Adipocyte (in vitro differentiated cells): ENCODE measurements at regions not wholly inside any gene's neighbourhood (a gene's known extent, or its start where the extent isn't known, plus 50 kb on each side); places are given as distances from the start of the nearest gene placed in this dataset.

ENCODE experiments used
- DNase-seq: peaks from one replicate; pipeline ENCODE4 v3.0.0-alpha.2; 2015; ENCODE audit warnings: low read depth
- H3K27me3 ChIP-seq: replicated peaks from 2 replicates; pipeline ENCODE4 v1.7.0; 2013; ENCODE audit warnings: mild to moderate bottlenecking, low read length, moderate library complexity; ENCODE audit not compliant: control insufficient read depth, insufficient read depth
- H3K36me3 ChIP-seq: 2 replicates; pipeline ENCODE4 v1.7.0; 2013; ENCODE audit warnings: low read length, mild to moderate bottlenecking, moderate library complexity; ENCODE audit not compliant: control insufficient read depth, insufficient read depth, severe bottlenecking
- H3K4me1 ChIP-seq: 2 replicates; pipeline ENCODE4 v1.7.0; 2013; ENCODE audit warnings: mild to moderate bottlenecking, low read length, moderate library complexity; ENCODE audit not compliant: control insufficient read depth, insufficient read depth
- H3K4me3 ChIP-seq: 2 replicates; pipeline ENCODE4 v1.7.0; 2013; ENCODE audit warnings: mild to moderate bottlenecking, low read length, moderate library complexity
- H3K9ac ChIP-seq: 2 replicates; pipeline ENCODE4 v1.7.0; 2013; ENCODE audit warnings: mild to moderate bottlenecking, low read length, moderate library complexity
- H3K9me3 ChIP-seq: 2 replicates; pipeline ENCODE4 v1.7.0; 2013; ENCODE audit warnings: mild to moderate bottlenecking, low read length, moderate library complexity; ENCODE audit not compliant: control insufficient read depth

- DNase-seq, result no peak
- H3K4me3 ChIP-seq, result no peak overlapping the region
These were observed 565.4 kb downstream of the NXPH1 start for GRCh38 chr7:8998762-8999161.

GRCh38 chr7:9013940-9014339 is 580.5 kb downstream of the NXPH1 start:
- peaks cover 7% of the 10 kb centered on the region for H3K9me3 ChIP-seq
- no peaks in the 10 kb centered on the region for H3K4me1 ChIP-seq
- no peaks in the 10 kb centered on the region for H3K36me3 ChIP-seq
- DNase-seq, result no peak
- no peak overlapping the region for H3K4me3 ChIP-seq
- H3K27me3 ChIP-seq, result no peaks in the 10 kb centered on the region
- no peak overlapping the region for H3K9ac ChIP-seq

More at GRCh38 chr7:8998762-8999161, 565.4 kb downstream of the NXPH1 start:
- no peaks in the 10 kb centered on the region for H3K27me3 ChIP-seq
- H3K36me3 ChIP-seq, result no peaks in the 10 kb centered on the region
- no peaks in the 10 kb centered on the region for H3K4me1 ChIP-seq
- H3K9ac ChIP-seq, result no peak overlapping the region
- H3K9me3 ChIP-seq, result no peaks in the 10 kb centered on the region

- no peaks in the 10 kb centered on the region for H3K4me1 ChIP-seq
- no peaks in the 10 kb centered on the region for H3K36me3 ChIP-seq
- H3K4me3 ChIP-seq, result no peak overlapping the region
- no peaks in the 10 kb centered on the region for H3K9me3 ChIP-seq
- DNase-seq, result no peak
- H3K27me3 ChIP-seq, result no peaks in the 10 kb centered on the region
- H3K9ac ChIP-seq, result no peak overlapping the region
These were observed 583.9 kb downstream of the NXPH1 start for GRCh38 chr7:9017286-9017685.

- Histone ChIP-seq H3K4me1 (no peaks in the 10 kb centered on the region), H3K4me3 (no peak overlapping the region), H3K36me3 (no peaks in the 10 kb centered on the region), H3K9me3 (no peaks in the 10 kb centered on the region), H3K27me3 (no peaks in the 10 kb centered on the region), H3K9ac (no peak overlapping the region)
- no peak for DNase-seq
These were observed 589.0 kb downstream of the NXPH1 start for GRCh38 chr7:9022456-9022855.

DNA sequence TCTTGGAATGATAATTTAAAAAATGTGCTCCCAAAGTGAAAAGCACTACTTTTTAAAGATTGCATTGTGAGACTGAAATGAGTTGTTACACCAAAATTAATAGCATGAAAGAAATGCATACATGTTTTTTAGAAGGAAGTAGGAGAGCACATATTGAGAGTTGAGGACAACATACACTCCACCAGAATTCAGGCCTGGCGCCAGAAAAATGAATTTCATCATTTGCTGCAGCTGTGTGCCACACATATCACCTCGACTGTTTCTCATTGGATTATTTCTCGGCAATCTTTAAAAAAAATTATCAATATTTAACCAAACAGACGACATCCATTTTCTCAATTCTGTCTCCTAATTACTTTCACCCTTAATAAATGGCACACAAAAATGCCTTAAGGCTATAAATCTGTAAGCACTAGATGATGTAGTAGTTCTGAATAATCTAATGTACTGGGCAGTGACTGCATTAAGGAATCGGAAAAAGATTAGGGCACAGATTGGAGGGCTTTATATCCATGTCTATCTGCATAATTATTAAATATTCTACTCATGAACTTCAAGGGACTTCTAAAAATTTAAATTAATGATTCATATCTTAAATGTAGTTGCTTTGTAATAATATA is 590.4 kb downstream of the NXPH1 start:
- Histone ChIP-seq H3K4me1 (no peaks in the 10 kb centered on the region), H3K9me3 (no peaks in the 10 kb centered on the region)

DNA sequence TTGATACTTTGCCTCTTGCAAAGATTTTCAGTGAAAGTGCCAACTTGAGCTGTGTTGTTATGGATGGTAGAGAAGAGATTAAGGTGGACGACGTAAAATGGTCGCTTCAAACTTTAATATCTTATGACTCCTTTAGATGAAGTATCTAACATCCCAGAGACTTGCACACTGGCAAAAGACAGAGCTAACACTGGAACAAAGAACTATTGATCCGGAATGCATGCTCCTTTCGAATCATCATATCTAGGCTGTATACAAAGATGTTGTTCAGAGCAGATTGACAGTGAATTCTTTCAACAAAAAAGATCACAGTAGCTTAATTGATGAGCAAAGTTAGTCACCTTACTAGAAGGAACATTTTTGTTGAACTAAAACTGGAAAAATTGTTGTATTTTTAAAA is 592.7 kb downstream of the NXPH1 start:
- DNase-seq, result no peak
- H3K36me3 ChIP-seq, result no peaks in the 10 kb centered on the region
- no peak overlapping the region for H3K4me3 ChIP-seq
- H3K27me3 ChIP-seq, result no peaks in the 10 kb centered on the region
- H3K4me1 ChIP-seq, result no peaks in the 10 kb centered on the region
- H3K9me3 ChIP-seq, result no peaks in the 10 kb centered on the region
- no peak overlapping the region for H3K9ac ChIP-seq

More for the DNA sequence above, 590.4 kb downstream of the NXPH1 start:
- no peak overlapping the region for H3K9ac ChIP-seq
- H3K4me3 ChIP-seq, result no peak overlapping the region
- no peaks in the 10 kb centered on the region for H3K27me3 ChIP-seq
- no peaks in the 10 kb centered on the region for H3K36me3 ChIP-seq
- DNase-seq, result no peak

GRCh38 chr7:9028012-9028411 is 594.6 kb downstream of the NXPH1 start:
- H3K4me3 ChIP-seq, result no peak overlapping the region
- H3K9me3 ChIP-seq, result no peaks in the 10 kb centered on the region
- H3K4me1 ChIP-seq, result no peaks in the 10 kb centered on the region
- no peaks in the 10 kb centered on the region for H3K36me3 ChIP-seq
- no peak for DNase-seq
- no peaks in the 10 kb centered on the region for H3K27me3 ChIP-seq
- H3K9ac ChIP-seq, result no peak overlapping the region

GRCh38 chr7:9029681-9030530 is 596.5 kb downstream of the NXPH1 start:
- no peaks in the 10 kb centered on the region for H3K9me3 ChIP-seq
- H3K36me3 ChIP-seq, result no peaks in the 10 kb centered on the region
- no peak for DNase-seq
- H3K9ac ChIP-seq, result no peak overlapping the region
- no peaks in the 10 kb centered on the region for H3K4me1 ChIP-seq
- no peak overlapping the region for H3K4me3 ChIP-seq
- no peaks in the 10 kb centered on the region for H3K27me3 ChIP-seq

GRCh38 chr7:9030976-9031375 is 597.6 kb downstream of the NXPH1 start:
- no peaks in the 10 kb centered on the region for H3K27me3 ChIP-seq
- no peaks in the 10 kb centered on the region for H3K4me1 ChIP-seq
- no peak overlapping the region for H3K9ac ChIP-seq
- no peak overlapping the region for H3K4me3 ChIP-seq
- H3K36me3 ChIP-seq, result no peaks in the 10 kb centered on the region
- DNase-seq, result no peak
- H3K9me3 ChIP-seq, result no peaks in the 10 kb centered on the region

- no peak for DNase-seq
- Histone ChIP-seq H3K9me3 (no peaks in the 10 kb centered on the region), H3K36me3 (no peaks in the 10 kb centered on the region), H3K4me3 (no peak overlapping the region), H3K4me1 (no peaks in the 10 kb centered on the region), H3K27me3 (no peaks in the 10 kb centered on the region), H3K9ac (no peak overlapping the region)
These were observed 598.0 kb downstream of the NXPH1 start for GRCh38 chr7:9031386-9031785.

GRCh38 chr7:9036080-9036479 is 602.7 kb downstream of the NXPH1 start:
- Histone ChIP-seq H3K9ac (no peak overlapping the region), H3K9me3 (no peaks in the 10 kb centered on the region), H3K36me3 (no peaks in the 10 kb centered on the region), H3K4me3 (no peak overlapping the region), H3K4me1 (no peaks in the 10 kb centered on the region), H3K27me3 (no peaks in the 10 kb centered on the region)
- no peak for DNase-seq
